ENCODE measurements at regions not wholly inside any gene's neighbourhood (a gene's known extent, or its start where the extent isn't known, plus 50 kb on each side); places are given as distances from the start of the nearest gene placed in this dataset.

GRCh38 chr4:27121830-27122229, 261.2 kb downstream of the STIM2 start:
- TF ChIP-seq GATA2 (IDR thresholded peaks at IDR 0.05; ENCODE audit: low read depth, low read length) (no peak), GATA3 (IDR thresholded peaks at IDR 0.05; ENCODE audit: low read depth, low read length) (no peak)

Data from SH-SY5Y (cell line).